GM19468 (cell line): ENCODE measurements at regions not wholly inside any gene's neighbourhood (a gene's known extent, or its start where the extent isn't known, plus 50 kb on each side); places are given as distances from the start of the nearest gene placed in this dataset.
A peak's percentile ranks its signal among the peaks of the same experiment; 100 is the strongest.

ENCODE experiments used
- ATAC-seq: cut with Tn5 transposase; IDR thresholded peaks from one replicate; pipeline ENCODE4 v1.9.1; 2021; ENCODE audit warnings: mild to moderate bottlenecking, moderate library complexity, moderate number of reproducible peaks; ENCODE audit not compliant: unreplicated experiment; ENCODE audit errors: extremely low read depth

DNA sequence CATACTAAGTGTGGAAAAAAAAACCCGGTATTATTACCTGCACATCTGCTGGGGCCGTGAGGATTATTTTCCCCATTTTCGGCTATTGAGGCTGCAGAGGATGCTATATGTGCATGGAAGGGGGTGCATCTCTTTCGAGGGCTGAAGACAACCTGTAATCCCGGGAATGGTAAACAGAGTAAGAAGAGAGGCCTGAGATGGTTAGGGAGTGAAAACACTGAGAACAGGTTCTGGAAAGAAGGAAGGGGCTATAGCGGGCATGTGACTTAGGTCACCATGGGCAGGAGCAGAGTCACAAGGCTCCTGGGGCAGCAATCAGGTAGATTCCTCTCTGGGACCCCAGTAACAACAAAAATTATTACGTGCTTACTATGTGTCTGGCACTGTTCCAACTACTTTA, 299.1 kb downstream of the RRAGC start:
- no peak for ATAC-seq

- ATAC-seq: peak; percentile 40
Observed at GRCh38 chr1:38559446-38560165, 300.0 kb downstream of the RRAGC start.

GRCh38 chr1:38558500-38559445, 300.8 kb downstream of the RRAGC start:
- ATAC-seq: peak; percentile 29

GRCh38 chr1:38558055-38558454, 301.5 kb downstream of the RRAGC start:
- ATAC-seq: no peak

DNA sequence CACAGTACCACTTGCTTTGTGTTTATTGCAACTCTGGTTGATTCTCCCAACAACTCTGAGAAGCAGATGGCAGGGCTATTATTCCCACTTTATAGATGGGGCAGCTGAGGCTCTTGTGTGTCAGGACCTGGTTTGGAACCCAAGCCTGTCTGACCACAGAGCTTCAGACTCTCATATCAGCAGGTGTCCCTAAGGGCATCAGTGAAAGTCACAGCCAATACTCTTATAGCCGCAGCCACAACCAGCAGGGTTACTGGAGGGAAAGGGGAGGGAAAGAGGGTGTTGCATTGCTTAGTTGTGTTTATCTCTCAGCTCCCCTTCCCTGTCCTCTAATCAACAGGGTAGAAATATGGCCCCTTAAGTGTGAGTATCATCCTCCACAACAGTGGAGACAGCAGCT, 304.0 kb downstream of the RRAGC start:
- ATAC-seq: no peak

DNA sequence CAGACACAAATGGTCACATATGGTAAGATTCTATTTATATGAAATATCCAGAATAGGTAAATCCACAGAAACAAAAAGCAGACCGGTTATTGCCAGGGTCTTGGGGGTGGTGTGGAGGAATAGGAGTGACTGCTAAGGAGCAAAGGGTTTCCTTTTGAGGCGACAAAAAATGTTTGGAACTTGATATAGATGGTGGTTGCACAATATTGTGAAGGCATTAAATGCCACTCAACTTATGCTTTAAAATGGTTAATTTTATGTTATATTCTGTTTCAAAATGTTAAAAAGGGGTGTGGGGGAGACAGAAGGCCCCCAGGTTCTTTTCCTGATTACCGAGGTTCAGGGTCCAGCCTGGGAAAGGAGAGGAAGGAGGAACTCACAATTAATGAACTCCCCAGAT, 304.4 kb downstream of the RRAGC start:
- no peak for ATAC-seq

DNA sequence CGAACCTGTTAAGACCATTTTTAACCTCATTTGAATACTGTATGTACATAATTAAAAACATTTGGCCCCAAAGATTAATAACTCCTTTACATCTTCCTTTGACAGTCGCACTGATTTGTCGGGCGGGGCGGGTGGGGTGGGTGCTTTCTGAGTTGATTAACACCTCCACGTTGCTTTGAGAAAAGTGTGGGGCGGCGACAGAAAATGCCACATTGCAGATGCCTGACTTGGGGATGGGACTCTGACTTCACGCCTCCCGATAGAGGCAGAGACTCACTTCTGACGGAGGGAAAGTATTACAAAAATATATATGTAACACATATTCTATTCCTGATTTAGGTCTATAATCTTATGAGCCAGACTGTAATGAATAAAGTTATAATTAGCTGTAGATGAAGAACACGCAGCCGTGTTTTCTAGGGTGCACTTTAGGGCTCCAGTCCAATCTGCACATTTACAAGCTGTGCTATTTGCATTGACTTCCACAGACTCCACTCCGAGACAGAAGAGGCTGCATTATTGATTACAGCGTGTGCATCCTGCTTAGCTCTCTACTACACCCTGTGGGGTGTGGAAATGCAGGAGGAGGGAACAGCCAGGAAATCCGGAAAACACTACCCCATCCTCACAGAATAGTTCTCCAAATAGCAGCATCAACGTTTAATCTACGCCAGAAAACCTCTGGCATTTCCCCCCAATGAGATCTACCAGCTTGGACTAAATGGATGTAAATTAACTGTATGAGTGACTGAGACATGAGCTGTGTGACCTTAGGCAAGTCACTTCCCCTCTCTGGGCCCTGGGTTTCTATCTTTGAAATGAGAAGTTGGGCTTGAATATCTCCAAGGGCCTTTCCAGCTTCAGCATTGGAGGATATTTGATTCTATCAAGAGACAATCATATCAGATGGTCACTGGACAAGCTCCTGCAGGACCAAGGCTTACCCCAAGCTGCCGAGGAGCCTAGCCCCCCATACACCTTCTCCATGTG, 308.0 kb downstream of the RRAGC start:
- ATAC-seq: no peak

- ATAC-seq: no peak
Observed at GRCh38 chr1:38549191-38549590, 310.4 kb downstream of the RRAGC start.

DNA sequence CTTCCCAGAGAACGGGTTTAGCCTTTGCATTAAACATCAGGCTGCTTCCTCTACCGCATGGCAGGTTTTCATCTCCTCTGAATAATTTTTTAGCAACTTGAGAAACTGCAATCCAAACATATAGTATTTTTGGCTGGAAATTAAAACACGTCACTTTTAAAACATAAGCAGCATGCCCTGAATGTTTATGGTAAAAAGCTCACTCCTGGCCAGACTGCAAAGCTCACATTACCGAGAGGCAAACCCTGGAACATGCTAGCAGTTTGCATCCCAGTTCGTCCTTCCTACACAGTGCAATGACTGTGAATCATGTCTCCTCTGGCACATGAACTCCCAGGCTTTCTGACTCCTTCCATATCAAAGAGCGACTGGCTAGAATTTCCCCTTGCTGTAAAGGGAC, 312.3 kb downstream of the RRAGC start:
- ATAC-seq: no peak

DNA sequence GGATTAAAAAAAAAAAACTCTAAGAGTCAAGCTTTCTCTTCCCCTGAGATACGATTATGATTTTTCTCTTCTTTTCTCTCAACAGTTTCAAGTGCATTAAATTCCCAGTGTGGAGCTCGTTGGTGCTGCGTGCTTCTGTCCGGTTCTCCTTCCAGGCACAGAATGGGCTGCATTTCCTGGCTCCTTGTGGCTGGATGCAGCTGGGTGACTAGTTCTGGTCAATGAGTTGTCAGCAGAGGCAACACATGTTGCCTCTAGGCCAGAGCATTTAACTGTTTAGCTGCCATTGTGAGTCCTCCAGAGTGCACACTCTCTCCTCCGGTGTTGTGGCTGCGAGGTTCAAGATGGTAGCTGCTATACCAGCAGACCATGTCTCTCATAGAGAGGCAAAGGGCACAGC, 312.9 kb downstream of the RRAGC start:
- ATAC-seq: no peak

GRCh38 chr1:38541223-38541622, 318.3 kb downstream of the RRAGC start:
- no peak for ATAC-seq

DNA sequence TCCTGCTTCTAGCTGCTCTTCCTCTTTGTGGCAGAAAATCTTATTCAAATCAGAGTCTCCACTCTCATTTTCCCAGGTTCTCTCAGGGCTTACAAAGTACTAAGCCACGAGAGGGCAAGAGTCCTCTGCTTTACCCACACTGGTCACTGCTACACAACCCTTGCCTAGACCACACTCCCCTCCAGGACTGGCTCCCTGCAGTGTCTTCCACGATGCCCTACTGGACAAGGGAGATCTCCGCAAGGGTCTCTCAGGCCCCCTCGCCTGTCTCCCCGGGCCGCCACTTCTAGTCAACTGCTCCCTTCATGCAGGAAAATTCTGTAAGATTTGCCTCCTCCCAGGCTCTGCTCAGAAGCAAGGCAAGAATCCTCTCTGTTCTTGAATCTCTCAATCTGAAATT, 319.6 kb downstream of the RRAGC start:
- no peak for ATAC-seq

DNA sequence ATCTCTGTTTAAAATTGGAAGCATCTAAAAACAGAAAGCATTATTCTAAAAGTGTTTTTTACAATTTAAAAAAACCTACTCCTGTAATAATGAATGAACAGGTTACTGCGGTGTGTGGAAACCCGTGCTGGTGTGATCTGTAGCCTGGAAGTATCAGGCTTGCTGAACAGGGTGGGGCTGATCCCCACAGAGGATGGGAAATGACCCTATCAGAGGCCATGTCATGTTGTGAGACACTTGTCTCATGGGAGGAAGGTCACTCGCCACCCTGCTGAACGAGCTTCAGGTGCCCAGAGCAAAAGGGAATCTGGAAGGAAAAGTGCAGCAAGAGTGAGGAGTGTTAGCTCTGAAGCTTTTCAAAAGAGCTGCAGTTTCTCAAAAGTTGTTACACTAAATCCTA, 320.7 kb downstream of the RRAGC start:
- ATAC-seq: no peak

- ATAC-seq: no peak
Observed at GRCh38 chr1:38536089-38536488, 323.5 kb downstream of the RRAGC start.

DNA sequence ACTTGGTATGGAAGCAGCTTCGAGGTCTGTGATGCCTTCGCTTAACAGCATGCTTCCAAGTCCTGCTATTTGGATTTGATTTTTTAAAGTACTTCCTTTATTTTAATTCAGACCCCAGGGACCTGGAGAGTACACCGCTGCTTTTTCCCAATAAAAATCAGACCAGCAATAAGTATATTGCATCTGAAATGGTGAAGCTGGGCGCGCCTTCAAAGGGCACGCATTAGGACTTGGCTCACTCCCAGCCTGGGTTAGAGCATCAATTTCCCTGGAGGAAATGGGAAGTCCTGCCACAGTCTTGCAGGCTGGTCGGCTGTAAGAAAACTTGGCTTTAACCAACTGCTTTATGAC, 325.1 kb downstream of the RRAGC start:
- ATAC-seq: no peak

GRCh38 chr1:38533772-38534472, 325.6 kb downstream of the RRAGC start:
- ATAC-seq: no peak

DNA sequence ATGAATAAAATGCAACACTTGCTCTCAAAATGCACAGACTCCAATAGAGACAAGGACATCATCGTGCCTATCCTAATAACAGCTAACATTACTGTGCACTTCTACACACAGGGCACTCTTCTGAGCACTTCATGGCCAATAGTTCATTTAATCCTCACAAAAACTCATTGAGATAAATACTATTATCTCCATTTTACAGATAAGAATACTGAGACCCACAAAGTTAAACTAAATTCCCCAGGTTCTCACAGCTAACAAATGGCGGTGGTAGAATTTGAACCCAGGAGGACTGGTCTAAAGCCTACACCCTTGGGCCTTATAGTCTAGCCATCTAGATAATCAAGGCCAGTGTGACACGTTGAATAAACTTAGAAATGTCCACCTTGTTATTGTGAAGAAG, 328.6 kb downstream of the RRAGC start:
- ATAC-seq: no peak

- no peak for ATAC-seq
Observed at GRCh38 chr1:38529946-38530345, 329.6 kb downstream of the RRAGC start.

DNA sequence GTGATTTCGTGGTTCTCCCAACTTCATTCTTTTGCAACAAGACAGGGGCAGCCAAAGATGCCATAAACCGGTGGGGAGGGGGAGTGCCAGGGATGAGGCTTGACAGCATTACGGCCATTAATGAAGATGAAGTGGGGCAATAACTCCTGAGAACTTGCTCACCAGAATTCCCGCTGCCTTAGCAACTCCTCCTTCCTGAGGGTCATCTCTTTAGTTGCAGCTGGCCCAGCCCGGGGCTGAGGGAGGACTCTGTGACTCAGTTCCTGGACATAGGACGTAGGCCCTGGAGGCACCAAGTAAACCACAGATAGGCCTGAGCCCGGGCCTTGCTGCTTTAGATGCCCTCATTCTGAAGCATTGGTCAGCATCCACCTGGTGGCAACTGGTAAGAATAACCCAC, 330.2 kb downstream of the RRAGC start:
- ATAC-seq: no peak

- ATAC-seq: no peak
Observed at GRCh38 chr1:38528623-38529022, 330.9 kb downstream of the RRAGC start.
